Stimulated activated CD4-positive, alpha-beta T cell treated with anti-CD3 and anti-CD28 coated beads, Interleukin-4, amount 100 ng/mL, for 4 hours (primary cell): ENCODE measurements at regions not wholly inside any gene's neighbourhood (a gene's known extent, or its start where the extent isn't known, plus 50 kb on each side); places are given as distances from the start of the nearest gene placed in this dataset.

Experiments used
- DNase-seq, 2 experiments: peaks; one replicate each; pipeline ENCODE4 v3.0.0-alpha.2; 2020

- DNase-seq = no peak
Observed at GRCh38 chr5:126365446-126366198, 57.6 kb upstream of the GRAMD2B start.

GRCh38 chr5:126366199-126366560, 57.0 kb upstream of the GRAMD2B start:
- DNase-seq = no peak

GRCh38 chr5:126368239-126368812, 54.9 kb upstream of the GRAMD2B start:
- DNase-seq = no peak

- no peak for DNase-seq
Observed at GRCh38 chr5:126369083-126369482, 54.1 kb upstream of the GRAMD2B start.

GRCh38 chr5:126369995-126370731, 53.0 kb upstream of the GRAMD2B start:
- DNase-seq = no peak

GRCh38 chr5:126370796-126371718, 52.2 kb upstream of the GRAMD2B start:
- no peak for DNase-seq

- no peak for DNase-seq
Observed at GRCh38 chr5:126373375-126374108, 49.7 kb upstream of the GRAMD2B start.
